Peyer's patch (tissue), 4 donors: ENCODE measurements at regions not wholly inside any gene's neighbourhood (a gene's known extent, or its start where the extent isn't known, plus 50 kb on each side); places are given as distances from the start of the nearest gene placed in this dataset.
A peak's percentile ranks its signal among the peaks of the same experiment; 100 is the strongest.

Experiments
- DNase-seq, 3 donors: peaks; one replicate each; pipeline ENCODE4 v3.0.0-alpha.2; 2017 to 2019
- H3K27ac ChIP-seq, 4 donors: fragments of 200-600 bp; sonication (generic); one replicate each; pipeline ENCODE4 v1.5.1; 2016 to 2019
- H3K27me3 ChIP-seq, 2 donors: fragments of 200-600 bp; sonication (generic); one replicate each; pipeline ENCODE4 v1.5.1; 2019
- H3K36me3 ChIP-seq, 3 donors: fragments of 200-600 bp; sonication (generic); one replicate each; pipeline ENCODE4 v1.5.1; 2016 to 2019
- H3K4me1 ChIP-seq, 4 donors: fragments of 200-600 bp; sonication (generic); one replicate each; pipeline ENCODE4 v1.5.1; 2016 to 2019
- H3K4me3 ChIP-seq, 4 donors: fragments of 200-600 bp; sonication (generic); 1 replicate in 3 of 4; 2 replicates in 1 of 4; pipeline ENCODE4 v1.5.1; 2016 to 2019; ENCODE audit warnings: mild to moderate bottlenecking in 1 of 4
- H3K9me3 ChIP-seq, 4 donors: fragments of 200-600 bp; sonication (generic); one replicate each; pipeline ENCODE4 v1.5.1; 2016 to 2019; ENCODE audit warnings: mild to moderate bottlenecking in 1 of 4
- POLR2A ChIP-seq, 2 donors: fragments of 450-650 bp; IDR thresholded peaks; one replicate each; pipeline ENCODE4 v1.5.1; 2017; ENCODE audit warnings: antibody characterized with exemption in 2 of 2, mild to moderate bottlenecking in 2 of 2, moderate library complexity in 2 of 2
- TF ChIP-seq, protein P1 (sequence below), 6 experiments: fragments of 450-650 bp in 4 of 6; fragments of 200-600 bp in 2 of 6; sonication (generic) in 1 of 6; IDR thresholded peaks; one replicate each; pipeline ENCODE4 v1.5.1; 2017 to 2019; ENCODE audit warnings: antibody characterized with exemption in 6 of 6, mild to moderate bottlenecking in 3 of 6, moderate library complexity in 1 of 6

DNA sequence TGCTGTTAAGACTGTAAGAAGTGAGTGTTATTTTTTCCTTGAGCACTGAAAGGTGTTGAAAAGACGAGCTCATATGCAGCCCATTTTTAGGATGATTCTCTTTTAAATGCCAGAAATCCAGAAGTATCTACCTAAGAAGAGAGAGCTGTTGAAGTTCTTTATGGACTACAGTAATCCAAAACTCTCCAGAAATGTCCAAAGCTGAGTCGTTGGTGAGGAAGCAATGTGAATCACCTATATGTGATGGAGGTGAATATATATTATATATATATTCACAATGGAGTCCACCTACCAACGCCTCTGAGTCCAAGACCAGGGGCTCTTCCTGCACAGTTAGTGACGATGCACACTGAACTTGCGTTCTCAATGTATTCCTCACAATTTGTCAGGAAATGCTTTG, 252.7 kb upstream of the PITRM1 start:
- Histone ChIP-seq H3K36me3 (no peaks in the 10 kb centered on the region), H3K4me3 (no peak overlapping the region), H3K4me1 (peaks cover 0 to 21% (median 0%) of the 10 kb centered on the region in 4 donors), H3K9me3 (no peaks in the 10 kb centered on the region), H3K27me3 (no peaks in the 10 kb centered on the region), H3K27ac (peak overlapping the region in 1 of 4 donors; percentile 63)
- no peak for DNase-seq
- no peak for TF ChIP-seq POLR2A (IDR thresholded peaks at IDR 0.05)
- TF ChIP-seq, protein P1, sequence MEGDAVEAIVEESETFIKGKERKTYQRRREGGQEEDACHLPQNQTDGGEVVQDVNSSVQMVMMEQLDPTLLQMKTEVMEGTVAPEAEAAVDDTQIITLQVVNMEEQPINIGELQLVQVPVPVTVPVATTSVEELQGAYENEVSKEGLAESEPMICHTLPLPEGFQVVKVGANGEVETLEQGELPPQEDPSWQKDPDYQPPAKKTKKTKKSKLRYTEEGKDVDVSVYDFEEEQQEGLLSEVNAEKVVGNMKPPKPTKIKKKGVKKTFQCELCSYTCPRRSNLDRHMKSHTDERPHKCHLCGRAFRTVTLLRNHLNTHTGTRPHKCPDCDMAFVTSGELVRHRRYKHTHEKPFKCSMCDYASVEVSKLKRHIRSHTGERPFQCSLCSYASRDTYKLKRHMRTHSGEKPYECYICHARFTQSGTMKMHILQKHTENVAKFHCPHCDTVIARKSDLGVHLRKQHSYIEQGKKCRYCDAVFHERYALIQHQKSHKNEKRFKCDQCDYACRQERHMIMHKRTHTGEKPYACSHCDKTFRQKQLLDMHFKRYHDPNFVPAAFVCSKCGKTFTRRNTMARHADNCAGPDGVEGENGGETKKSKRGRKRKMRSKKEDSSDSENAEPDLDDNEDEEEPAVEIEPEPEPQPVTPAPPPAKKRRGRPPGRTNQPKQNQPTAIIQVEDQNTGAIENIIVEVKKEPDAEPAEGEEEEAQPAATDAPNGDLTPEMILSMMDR (IDR thresholded peaks at IDR 0.05) = no peak

DNA sequence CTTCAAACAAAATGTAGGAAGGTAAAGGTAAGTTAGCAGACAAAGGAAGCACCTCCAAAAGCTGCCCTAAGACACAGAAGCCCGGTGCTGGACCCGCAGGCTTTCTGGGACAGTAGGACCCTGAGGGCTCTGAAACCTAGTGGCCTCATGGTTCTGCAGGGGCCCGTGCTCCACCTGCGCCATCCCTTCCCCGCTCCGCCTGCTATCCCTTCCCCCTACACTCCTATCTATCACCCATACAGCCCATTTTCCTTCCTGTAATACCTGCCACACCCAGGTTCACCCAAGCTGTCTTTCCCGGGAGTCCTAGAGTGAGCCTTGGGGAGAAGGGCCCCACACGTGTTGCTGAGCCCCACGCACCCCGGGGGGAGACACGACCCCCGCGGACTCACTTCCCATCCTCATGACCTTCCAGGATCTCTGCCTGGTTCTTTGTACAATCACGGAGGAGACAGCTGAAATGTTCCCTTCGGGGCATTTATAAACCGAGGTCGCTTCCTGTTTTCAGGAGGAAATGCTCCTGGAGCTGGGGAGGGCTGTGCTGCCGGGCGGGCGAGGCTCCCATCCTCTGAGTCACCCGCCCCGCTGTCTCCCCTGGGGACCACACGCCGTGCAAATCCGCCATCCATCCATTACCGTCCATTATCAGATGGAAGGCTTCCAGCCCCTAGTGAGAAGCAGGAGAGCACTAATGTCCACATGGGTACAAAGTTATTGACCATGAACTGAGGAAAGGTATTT, 251.7 kb upstream of the PITRM1 start:
- Histone ChIP-seq H3K36me3 (no peaks in the 10 kb centered on the region), H3K4me3 (no peak overlapping the region), H3K9me3 (no peaks in the 10 kb centered on the region), H3K27me3 (no peaks in the 10 kb centered on the region), H3K4me1 (peaks cover 0 to 21% (median 0%) of the 10 kb centered on the region in 4 donors), H3K27ac (peak overlapping the region in 1 of 4 donors; percentile 25)
- no peak for DNase-seq
- TF ChIP-seq, protein P1 (IDR thresholded peaks at IDR 0.05) = no peak
- TF ChIP-seq POLR2A (IDR thresholded peaks at IDR 0.05) = no peak

DNA sequence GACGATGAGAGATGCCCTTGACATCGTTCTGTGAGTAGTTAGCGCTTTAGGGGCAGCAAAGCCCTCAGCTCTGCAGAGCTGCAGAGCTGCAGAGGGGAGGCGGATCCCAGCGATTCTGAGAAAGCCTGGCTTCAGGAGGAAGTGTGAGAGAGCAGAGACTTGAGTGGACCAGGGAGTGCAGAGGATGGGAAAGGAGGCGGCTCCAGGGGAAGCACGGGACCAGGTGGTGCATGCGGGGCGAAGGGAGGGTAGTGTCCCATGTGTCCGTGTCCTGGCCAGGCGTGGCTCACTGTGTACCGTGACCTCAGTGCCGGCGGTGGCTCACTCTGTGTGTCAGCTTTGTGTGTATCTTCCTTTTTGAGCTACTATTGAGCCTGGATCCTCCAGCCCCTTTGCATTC, 250.8 kb upstream of the PITRM1 start:
- H3K9me3 ChIP-seq = no peaks in the 10 kb centered on the region
- H3K4me1 ChIP-seq = peaks cover 0 to 21% (median 0%) of the 10 kb centered on the region in 4 donors
- no peak overlapping the region for H3K4me3 ChIP-seq
- H3K27ac ChIP-seq = no peak overlapping the region
- TF ChIP-seq, protein P1 (IDR thresholded peaks at IDR 0.05) = no peak
- TF ChIP-seq POLR2A (IDR thresholded peaks at IDR 0.05) = no peak
- no peaks in the 10 kb centered on the region for H3K36me3 ChIP-seq
- no peak for DNase-seq
- no peaks in the 10 kb centered on the region for H3K27me3 ChIP-seq

DNA sequence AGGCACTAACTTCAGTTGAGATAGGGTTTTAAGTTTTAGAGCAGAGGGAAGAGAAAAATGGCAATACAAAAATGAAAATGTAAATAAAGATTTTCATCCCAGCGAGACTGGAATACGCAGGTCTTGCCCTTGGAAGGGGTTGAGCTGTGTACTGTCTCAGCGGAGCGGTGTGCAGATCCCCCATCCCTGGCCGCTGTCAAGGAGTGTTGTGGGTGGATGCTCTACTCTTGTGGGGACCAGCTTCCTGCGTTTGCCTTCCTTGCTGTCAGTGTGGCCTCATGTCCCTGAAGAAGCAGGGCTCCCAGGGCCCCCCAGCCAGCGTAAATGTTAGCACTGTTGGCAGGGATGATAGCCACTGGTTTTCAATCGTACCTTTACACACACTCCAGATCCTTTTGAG, 249.7 kb upstream of the PITRM1 start:
- DNase-seq = no peak

DNA sequence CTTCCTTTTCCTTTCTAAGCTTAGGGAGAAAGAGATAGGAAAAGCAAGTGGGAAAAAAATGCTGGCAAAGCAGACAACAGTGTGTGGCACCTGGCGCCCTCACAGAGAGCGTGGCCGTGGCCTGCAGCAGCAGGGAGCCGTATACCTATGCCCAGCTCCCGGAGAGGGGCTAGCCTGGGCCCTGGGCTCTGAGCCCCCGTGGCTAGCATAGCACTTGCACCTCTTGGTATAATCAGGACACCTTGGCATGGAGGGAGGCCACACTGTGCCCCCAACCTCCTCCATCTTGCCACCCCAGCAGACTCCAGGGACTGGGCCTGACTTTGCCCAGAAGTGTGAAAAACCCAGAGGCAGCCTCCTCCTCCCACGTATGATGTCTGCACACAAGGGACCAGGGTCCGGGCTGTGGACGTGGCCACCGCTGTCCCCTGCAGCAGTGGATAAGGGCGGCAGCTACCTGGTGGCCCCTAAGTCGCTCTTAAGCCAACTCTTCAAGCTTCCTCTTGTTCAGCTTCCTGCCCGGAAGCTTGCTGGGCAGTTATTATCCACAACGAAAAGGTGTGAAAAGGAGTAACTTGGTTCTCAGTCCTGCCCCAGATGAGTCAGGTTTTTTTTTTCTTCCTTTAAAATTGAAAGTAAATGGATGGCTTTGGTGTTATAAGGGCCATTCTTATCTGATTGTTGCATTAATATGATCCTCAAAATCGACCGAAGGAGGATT, 249.1 kb upstream of the PITRM1 start:
- TF ChIP-seq, protein P1 (IDR thresholded peaks at IDR 0.05) = no peak
- no peak for TF ChIP-seq POLR2A (IDR thresholded peaks at IDR 0.05)
- peaks cover 0 to 19% (median 0%) of the 10 kb centered on the region in 4 donors for H3K4me1 ChIP-seq
- H3K27ac ChIP-seq = no peak overlapping the region
- H3K9me3 ChIP-seq = no peaks in the 10 kb centered on the region
- DNase-seq = no peak
- no peaks in the 10 kb centered on the region for H3K27me3 ChIP-seq
- no peak overlapping the region for H3K4me3 ChIP-seq
- no peaks in the 10 kb centered on the region for H3K36me3 ChIP-seq

More for the DNA sequence above, 249.7 kb upstream of the PITRM1 start:
- Histone ChIP-seq H3K4me3 (no peak overlapping the region), H3K27me3 (no peaks in the 10 kb centered on the region), H3K9me3 (no peaks in the 10 kb centered on the region), H3K36me3 (no peaks in the 10 kb centered on the region), H3K27ac (no peak overlapping the region), H3K4me1 (peaks cover 0 to 21% (median 0%) of the 10 kb centered on the region in 4 donors)
- TF ChIP-seq, protein P1 (IDR thresholded peaks at IDR 0.05) = no peak
- TF ChIP-seq POLR2A (IDR thresholded peaks at IDR 0.05) = no peak
